ENCODE measurements at regions not wholly inside any gene's neighbourhood (a gene's known extent, or its start where the extent isn't known, plus 50 kb on each side); places are given as distances from the start of the nearest gene placed in this dataset.

- TF ChIP-seq ZNF776 (tag by site-specific recombination; IDR thresholded peaks at IDR 0.05; ENCODE audit: borderline replicate concordance) (no peak), ZBTB7A (tag by site-specific recombination; IDR thresholded peaks at IDR 0.05; ENCODE audit: low read depth) (no peak), ZBTB26 (tag by site-specific recombination; optimal IDR thresholded peaks at IDR 0.05) (no peak), ZNF10 (tag by site-specific recombination; IDR thresholded peaks at IDR 0.05) (no peak), KLF16 (tag by site-specific recombination; IDR thresholded peaks at IDR 0.05) (no peak), ZNF184 (tag by site-specific recombination; IDR thresholded peaks at IDR 0.05) (no peak), GLIS2 (tag by site-specific recombination; IDR thresholded peaks at IDR 0.05) (no peak), ZNF274 (IDR thresholded peaks at IDR 0.05; ENCODE audit: low read length) (no peak), ZNF274 (tag by site-specific recombination; IDR thresholded peaks at IDR 0.05; ENCODE audit: borderline replicate concordance) (no peak), AEBP2 (tag by site-specific recombination; IDR thresholded peaks at IDR 0.05; ENCODE audit: borderline replicate concordance) (no peak), ZNF658 (tag by site-specific recombination; IDR thresholded peaks at IDR 0.05) (no peak)
- TF ChIP-seq, protein P1, sequence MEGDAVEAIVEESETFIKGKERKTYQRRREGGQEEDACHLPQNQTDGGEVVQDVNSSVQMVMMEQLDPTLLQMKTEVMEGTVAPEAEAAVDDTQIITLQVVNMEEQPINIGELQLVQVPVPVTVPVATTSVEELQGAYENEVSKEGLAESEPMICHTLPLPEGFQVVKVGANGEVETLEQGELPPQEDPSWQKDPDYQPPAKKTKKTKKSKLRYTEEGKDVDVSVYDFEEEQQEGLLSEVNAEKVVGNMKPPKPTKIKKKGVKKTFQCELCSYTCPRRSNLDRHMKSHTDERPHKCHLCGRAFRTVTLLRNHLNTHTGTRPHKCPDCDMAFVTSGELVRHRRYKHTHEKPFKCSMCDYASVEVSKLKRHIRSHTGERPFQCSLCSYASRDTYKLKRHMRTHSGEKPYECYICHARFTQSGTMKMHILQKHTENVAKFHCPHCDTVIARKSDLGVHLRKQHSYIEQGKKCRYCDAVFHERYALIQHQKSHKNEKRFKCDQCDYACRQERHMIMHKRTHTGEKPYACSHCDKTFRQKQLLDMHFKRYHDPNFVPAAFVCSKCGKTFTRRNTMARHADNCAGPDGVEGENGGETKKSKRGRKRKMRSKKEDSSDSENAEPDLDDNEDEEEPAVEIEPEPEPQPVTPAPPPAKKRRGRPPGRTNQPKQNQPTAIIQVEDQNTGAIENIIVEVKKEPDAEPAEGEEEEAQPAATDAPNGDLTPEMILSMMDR (tag by site-specific recombination; IDR thresholded peaks at IDR 0.05), result no peak
Observed at GRCh38 chr2:239498576-239498975, 97.8 kb upstream of the HDAC4 start.

All from HEK293 (cell line).